Subcutaneous abdominal adipose tissue (tissue), 5 donors: ENCODE measurements at regions not wholly inside any gene's neighbourhood (a gene's known extent, or its start where the extent isn't known, plus 50 kb on each side); places are given as distances from the start of the nearest gene placed in this dataset.

ENCODE experiments used
- H3K27ac ChIP-seq: one replicate; pipeline ENCODE4 v1.7.0; 2013; ENCODE audit warnings: low read depth, mild to moderate bottlenecking, inconsistent platforms, low read length, moderate library complexity
- H3K27me3 ChIP-seq, 5 donors: one replicate each; pipeline ENCODE4 v1.7.0; 2013; ENCODE audit warnings: low read length in 5 of 5, inconsistent platforms in 1 of 5; ENCODE audit not compliant: control insufficient read depth in 5 of 5, insufficient read depth in 4 of 5
- H3K36me3 ChIP-seq, 5 donors: one replicate each; pipeline ENCODE4 v1.7.0; 2013; ENCODE audit warnings: low read length in 5 of 5; ENCODE audit not compliant: control insufficient read depth in 5 of 5, insufficient read depth in 5 of 5
- H3K4me1 ChIP-seq, 5 donors: one replicate each; pipeline ENCODE4 v1.7.0; 2013; ENCODE audit warnings: low read length in 5 of 5, mild to moderate bottlenecking in 3 of 5, moderate library complexity in 1 of 5; ENCODE audit not compliant: control insufficient read depth in 5 of 5, insufficient read depth in 5 of 5
- H3K4me3 ChIP-seq, 5 donors: one replicate each; pipeline ENCODE4 v1.7.0; 2013; ENCODE audit warnings: low read length in 5 of 5, low read depth in 1 of 5
- H3K9ac ChIP-seq, 5 donors: one replicate each; pipeline ENCODE4 v1.7.0; 2013; ENCODE audit warnings: low read length in 5 of 5, mild to moderate bottlenecking in 4 of 5, moderate library complexity in 3 of 5
- H3K9me3 ChIP-seq, 5 donors: one replicate each; pipeline ENCODE4 v1.7.0; 2013; ENCODE audit warnings: low read length in 5 of 5; ENCODE audit not compliant: control insufficient read depth in 5 of 5
- donor health status: healthy.
- donor health status: healthy.
- donor health status: healthy.
- donor health status: healthy.
- donor health status: healthy.

GRCh38 chr9:126107693-126108092 is 218.9 kb upstream of the MVB12B start:
- H3K4me3 ChIP-seq: no peak overlapping the region
- no peaks in the 10 kb centered on the region for H3K4me1 ChIP-seq
- H3K27ac ChIP-seq: no peak overlapping the region
- H3K27me3 ChIP-seq: peaks cover 0 to 21% (median 5%) of the 10 kb centered on the region in 5 donors
- H3K9me3 ChIP-seq: no peaks in the 10 kb centered on the region
- H3K36me3 ChIP-seq: no peaks in the 10 kb centered on the region
- H3K9ac ChIP-seq: no peak overlapping the region

DNA sequence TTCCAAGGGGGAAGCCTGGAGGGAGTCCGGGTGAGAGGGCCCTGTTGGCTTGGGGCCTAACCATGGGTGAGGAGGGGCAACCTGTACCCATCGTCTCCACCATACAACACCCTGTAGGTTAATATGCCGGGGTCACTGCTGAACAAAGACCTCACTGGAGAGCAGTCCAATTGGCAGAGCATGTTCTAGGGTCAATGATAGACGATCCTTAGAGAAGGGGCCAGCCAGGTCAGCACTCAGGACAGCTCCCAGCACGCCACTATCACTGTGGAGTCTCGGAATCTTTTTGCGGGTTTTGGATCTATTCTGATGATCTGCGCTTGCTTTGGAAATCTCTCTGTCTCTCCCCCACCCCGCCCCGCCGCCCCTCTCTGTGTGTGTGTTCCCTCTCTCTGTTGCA is 218.4 kb upstream of the MVB12B start:
- Histone ChIP-seq H3K4me3 (no peak overlapping the region), H3K4me1 (no peaks in the 10 kb centered on the region), H3K9ac (no peak overlapping the region), H3K9me3 (no peaks in the 10 kb centered on the region), H3K27me3 (peaks cover 0 to 18% (median 5%) of the 10 kb centered on the region in 5 donors), H3K27ac (no peak overlapping the region), H3K36me3 (no peaks in the 10 kb centered on the region)

DNA sequence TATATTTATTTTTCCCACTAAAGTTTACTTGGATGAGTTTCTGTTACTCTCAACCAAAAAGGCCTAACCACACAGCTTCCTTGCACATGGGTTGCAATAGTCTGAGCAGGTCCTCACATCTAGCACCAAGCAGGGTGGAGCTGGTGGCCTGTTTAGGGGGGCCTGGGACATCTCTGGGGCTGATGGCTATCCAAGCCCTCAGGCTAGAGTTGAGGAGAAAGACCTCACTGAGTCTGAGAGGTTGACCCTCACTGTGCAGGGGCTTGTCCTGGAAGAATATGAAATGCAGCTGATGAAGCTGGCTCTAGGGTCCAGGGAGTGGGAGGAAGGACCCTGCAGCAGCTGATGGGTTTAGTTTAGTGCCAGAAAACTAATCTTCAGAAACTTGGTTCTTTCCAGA is 217.1 kb upstream of the MVB12B start:
- no peak overlapping the region for H3K27ac ChIP-seq
- H3K36me3 ChIP-seq: no peaks in the 10 kb centered on the region
- H3K9me3 ChIP-seq: no peaks in the 10 kb centered on the region
- H3K4me3 ChIP-seq: no peak overlapping the region
- no peaks in the 10 kb centered on the region for H3K4me1 ChIP-seq
- peaks cover 4 to 11% (median 7%) of the 10 kb centered on the region in 5 donors for H3K27me3 ChIP-seq
- H3K9ac ChIP-seq: no peak overlapping the region

DNA sequence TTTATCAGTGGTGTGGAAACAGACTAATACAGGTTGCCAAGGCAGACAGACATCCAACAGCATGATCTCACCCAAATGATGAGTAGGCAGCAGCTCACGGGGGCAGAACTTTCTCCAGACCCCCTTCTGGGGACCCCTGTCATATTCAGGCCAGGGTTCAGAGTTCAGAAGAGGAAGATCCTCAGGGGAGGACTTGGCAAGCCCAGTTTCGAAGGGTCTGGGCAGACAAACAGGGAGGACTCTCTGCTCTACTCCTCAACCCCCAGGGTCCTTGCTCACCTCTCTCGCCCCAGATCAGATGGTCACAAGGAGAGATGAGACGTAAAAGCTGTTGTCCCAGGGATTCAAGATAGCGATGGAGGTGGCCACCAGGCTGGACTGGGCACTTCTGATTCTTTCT is 215.1 kb upstream of the MVB12B start:
- H3K9me3 ChIP-seq: no peaks in the 10 kb centered on the region
- no peaks in the 10 kb centered on the region for H3K36me3 ChIP-seq
- H3K27ac ChIP-seq: no peak overlapping the region
- peaks cover 4 to 11% (median 10%) of the 10 kb centered on the region in 5 donors for H3K27me3 ChIP-seq
- no peaks in the 10 kb centered on the region for H3K4me1 ChIP-seq
- no peak overlapping the region for H3K9ac ChIP-seq
- H3K4me3 ChIP-seq: no peak overlapping the region

DNA sequence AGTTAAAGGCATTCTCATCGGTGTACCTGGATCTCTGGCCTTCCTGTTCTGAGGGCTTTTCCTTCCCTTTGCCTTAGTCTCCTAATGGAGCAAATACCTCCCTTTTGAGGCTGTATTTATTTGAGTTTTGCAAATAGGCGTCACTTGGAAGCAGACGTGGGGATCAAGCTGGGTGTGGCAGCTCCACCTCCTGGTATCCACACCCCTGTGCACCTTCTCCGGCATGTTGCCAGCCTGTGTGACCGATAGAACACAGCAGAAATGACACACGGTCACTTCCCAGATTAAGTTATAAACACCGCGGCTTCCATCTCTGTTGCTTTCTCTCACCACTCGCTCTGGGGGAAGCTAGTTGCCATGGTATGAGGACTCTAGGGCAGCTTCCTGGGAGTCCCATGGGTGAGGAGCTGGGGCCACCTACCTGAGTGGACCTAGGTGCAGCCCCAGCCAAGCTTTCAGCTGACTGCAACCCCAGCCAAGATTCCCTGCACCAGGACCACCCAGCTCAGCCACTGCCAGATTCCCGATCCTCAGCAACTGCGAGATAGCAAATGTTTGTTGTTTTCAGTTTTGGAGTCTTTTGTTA is 214.4 kb upstream of the MVB12B start:
- Histone ChIP-seq H3K27me3 (peaks cover 4 to 11% (median 10%) of the 10 kb centered on the region in 5 donors), H3K9me3 (no peaks in the 10 kb centered on the region), H3K9ac (no peak overlapping the region), H3K4me3 (no peak overlapping the region), H3K4me1 (no peaks in the 10 kb centered on the region), H3K36me3 (no peaks in the 10 kb centered on the region), H3K27ac (no peak overlapping the region)

GRCh38 chr9:126113176-126113575 is 213.5 kb upstream of the MVB12B start:
- Histone ChIP-seq H3K27me3 (peaks cover 4 to 13% (median 10%) of the 10 kb centered on the region in 5 donors), H3K4me1 (no peaks in the 10 kb centered on the region), H3K4me3 (no peak overlapping the region), H3K9ac (no peak overlapping the region), H3K36me3 (no peaks in the 10 kb centered on the region), H3K27ac (no peak overlapping the region), H3K9me3 (no peaks in the 10 kb centered on the region)

GRCh38 chr9:126113756-126114408 is 212.7 kb upstream of the MVB12B start:
- no peak overlapping the region for H3K27ac ChIP-seq
- no peak overlapping the region for H3K4me3 ChIP-seq
- no peaks in the 10 kb centered on the region for H3K4me1 ChIP-seq
- H3K9me3 ChIP-seq: no peaks in the 10 kb centered on the region
- no peaks in the 10 kb centered on the region for H3K36me3 ChIP-seq
- H3K9ac ChIP-seq: no peak overlapping the region
- H3K27me3 ChIP-seq: peaks cover 4 to 13% (median 10%) of the 10 kb centered on the region in 5 donors

- H3K36me3 ChIP-seq: no peaks in the 10 kb centered on the region
- no peaks in the 10 kb centered on the region for H3K9me3 ChIP-seq
- no peak overlapping the region for H3K9ac ChIP-seq
- no peak overlapping the region for H3K4me3 ChIP-seq
- no peak overlapping the region for H3K27ac ChIP-seq
- H3K4me1 ChIP-seq: no peaks in the 10 kb centered on the region
- peaks cover 4 to 10% (median 9%) of the 10 kb centered on the region in 5 donors for H3K27me3 ChIP-seq
These were observed 212.2 kb upstream of the MVB12B start for GRCh38 chr9:126114409-126114760.

GRCh38 chr9:126114850-126115460 is 211.7 kb upstream of the MVB12B start:
- Histone ChIP-seq H3K27me3 (peaks cover 4 to 16% (median 9%) of the 10 kb centered on the region in 5 donors), H3K9ac (no peak overlapping the region), H3K36me3 (no peaks in the 10 kb centered on the region), H3K27ac (no peak overlapping the region), H3K9me3 (no peaks in the 10 kb centered on the region), H3K4me3 (no peak overlapping the region), H3K4me1 (no peaks in the 10 kb centered on the region)

- Histone ChIP-seq H3K27ac (no peak overlapping the region), H3K9ac (no peak overlapping the region), H3K9me3 (no peaks in the 10 kb centered on the region), H3K4me1 (no peaks in the 10 kb centered on the region), H3K36me3 (no peaks in the 10 kb centered on the region), H3K27me3 (peaks cover 4 to 17% (median 7%) of the 10 kb centered on the region in 5 donors), H3K4me3 (no peak overlapping the region)
These were observed 210.1 kb upstream of the MVB12B start for GRCh38 chr9:126116351-126117157.
